GM19043 (cell line): ENCODE measurements at regions not wholly inside any gene's neighbourhood (a gene's known extent, or its start where the extent isn't known, plus 50 kb on each side); places are given as distances from the start of the nearest gene placed in this dataset.
"Not testable (repeated sequence)": the region's sequence is repeated elsewhere in the genome, so short reads cannot be mapped to it uniquely, and the experiment has no call there.

ENCODE experiments used
- ATAC-seq: cut with Tn5 transposase; IDR thresholded peaks from one replicate; pipeline ENCODE4 v1.9.1; 2021; ENCODE audit warnings: low read depth; ENCODE audit not compliant: unreplicated experiment

- ATAC-seq, result no peak
Observed at GRCh38 chr15:45863881-45864580, 229.2 kb downstream of the SQOR start.

- no peak for ATAC-seq
Observed at GRCh38 chr15:45866616-45867015, 231.8 kb downstream of the SQOR start.

- no peak for ATAC-seq
Observed at GRCh38 chr15:45867281-45867680, 232.5 kb downstream of the SQOR start.

GRCh38 chr15:45868109-45868691 is 233.4 kb downstream of the SQOR start:
- no peak for ATAC-seq

GRCh38 chr15:45869034-45869668 is 234.3 kb downstream of the SQOR start:
- no peak for ATAC-seq

GRCh38 chr15:45871121-45871855 is 236.5 kb downstream of the SQOR start:
- ATAC-seq, result no peak

- no peak for ATAC-seq
Observed at GRCh38 chr15:45873781-45874180, 239.0 kb downstream of the SQOR start.

GRCh38 chr15:45874566-45874965 is 239.7 kb downstream of the SQOR start:
- not testable (repeated sequence) for ATAC-seq

GRCh38 chr15:45884289-45884688 is 249.5 kb downstream of the SQOR start:
- ATAC-seq, result no peak

- ATAC-seq, result no peak
Observed at GRCh38 chr15:45884755-45885445, 250.1 kb downstream of the SQOR start.

GRCh38 chr15:45885801-45886200 is 251.0 kb downstream of the SQOR start:
- no peak for ATAC-seq

- no peak for ATAC-seq
Observed at GRCh38 chr15:45891766-45892165, 256.9 kb downstream of the SQOR start.

- no peak for ATAC-seq
Observed at GRCh38 chr15:45892182-45892581, 257.4 kb downstream of the SQOR start.

GRCh38 chr15:45903283-45903682 is 268.5 kb downstream of the SQOR start:
- no peak for ATAC-seq

- ATAC-seq, result no peak
Observed at GRCh38 chr15:45904019-45904418, 269.2 kb downstream of the SQOR start.

- ATAC-seq, result no peak
Observed at GRCh38 chr15:45906230-45906629, 271.4 kb downstream of the SQOR start.

GRCh38 chr15:45910671-45911070 is 275.8 kb downstream of the SQOR start:
- ATAC-seq, result no peak

- ATAC-seq, result no peak
Observed at GRCh38 chr15:45913451-45913850, 278.6 kb downstream of the SQOR start.

GRCh38 chr15:45914425-45914824 is 279.6 kb downstream of the SQOR start:
- no peak for ATAC-seq

GRCh38 chr15:45918839-45919238 is 284.0 kb downstream of the SQOR start:
- no peak for ATAC-seq

GRCh38 chr15:45919806-45920205 is 285.0 kb downstream of the SQOR start:
- no peak for ATAC-seq
